Hepatocyte (in vitro differentiated cells): ENCODE measurements at regions not wholly inside any gene's neighbourhood (a gene's known extent, or its start where the extent isn't known, plus 50 kb on each side); places are given as distances from the start of the nearest gene placed in this dataset.

Experiments
- DNase-seq: peaks from one replicate; pipeline ENCODE4 v3.0.0-alpha.2; 2016; ENCODE audit warnings: low spot score
- H2AFZ ChIP-seq: fragments of 200-600 bp; sonication (generic); 2 replicates; pipeline ENCODE4 v1.6.0; 2016; ENCODE audit warnings: antibody characterized with exemption, mild to moderate bottlenecking
- H3K27ac ChIP-seq: fragments of 200-600 bp; sonication (generic); 2 replicates; pipeline ENCODE4 v1.5.1; 2016; ENCODE audit warnings: mild to moderate bottlenecking
- H3K27me3 ChIP-seq: fragments of 200-600 bp; sonication (generic); 2 replicates; pipeline ENCODE4 v1.6.1; 2016
- H3K36me3 ChIP-seq: fragments of 200-600 bp; sonication (generic); replicated peaks from 2 replicates; pipeline ENCODE4 v1.5.1; 2016; ENCODE audit warnings: low read depth; ENCODE audit not compliant: insufficient read depth
- H3K4me1 ChIP-seq: fragments of 200-600 bp; sonication (generic); 2 replicates; pipeline ENCODE4 v1.5.1; 2016; ENCODE audit warnings: mild to moderate bottlenecking, moderate library complexity; ENCODE audit not compliant: insufficient read depth
- H3K4me2 ChIP-seq: fragments of 200-600 bp; sonication (generic); 2 replicates; pipeline ENCODE4 v1.6.0; 2016
- H3K4me3 ChIP-seq: fragments of 200-600 bp; sonication (generic); 2 replicates; pipeline ENCODE4 v1.5.1; 2016; ENCODE audit warnings: mild to moderate bottlenecking
- H3K79me2 ChIP-seq: fragments of 200-600 bp; sonication (generic); 2 replicates; pipeline ENCODE4 v1.6.0; 2017; ENCODE audit warnings: mild to moderate bottlenecking
- H3K9me2 ChIP-seq: fragments of 200-600 bp; sonication (generic); replicated peaks from 2 replicates; pipeline ENCODE4 v1.6.0; 2017; ENCODE audit warnings: mild to moderate bottlenecking; ENCODE audit not compliant: insufficient read depth
- H3K9me3 ChIP-seq: fragments of 200-600 bp; sonication (generic); 2 replicates; pipeline ENCODE4 v1.5.1; 2016; ENCODE audit warnings: low read depth, mild to moderate bottlenecking
- H4K20me1 ChIP-seq: fragments of 200-600 bp; sonication (generic); 2 replicates; pipeline ENCODE4 v1.6.0; 2016; ENCODE audit warnings: mild to moderate bottlenecking; ENCODE audit not compliant: insufficient read depth, poor library complexity, severe bottlenecking
- CTCF ChIP-seq: fragments of 200-600 bp; sonication (generic); IDR thresholded peaks from 2 replicates; pipeline ENCODE4 v1.5.1; 2016; ENCODE audit warnings: antibody characterized with exemption, mild to moderate bottlenecking; ENCODE audit not compliant: poor library complexity
- EZH2 ChIP-seq: fragments of 200-600 bp; sonication (generic); IDR thresholded peaks from 2 replicates; pipeline ENCODE4 v1.6.1; 2016; ENCODE audit warnings: antibody characterized with exemption, mild to moderate bottlenecking, borderline replicate concordance
- EZH2phosphoT487 ChIP-seq: fragments of 200-600 bp; sonication (generic); IDR thresholded peaks from one replicate; pipeline ENCODE4 v1.6.1; 2018; ENCODE audit warnings: antibody characterized with exemption, mild to moderate bottlenecking, low read depth, moderate library complexity; ENCODE audit not compliant: unreplicated experiment, severe bottlenecking
- WGBS: methylation state at CpG from one replicate; pipeline ENCODE4 v1.1.6; 2016; ENCODE audit warnings: low lambda C conversion rate; ENCODE audit errors: missing lambda C conversion rate; 5-methylcytosine and 5-hydroxymethylcytosine counted together

GRCh38 chr16:79687249-79688130 is 87.0 kb upstream of the MAF start:
- H3K4me1 ChIP-seq, result no peaks in the 10 kb centered on the region
- TF ChIP-seq EZH2phosphoT487, result no peak
- TF ChIP-seq CTCF, result no peak
- no peak for TF ChIP-seq EZH2
- 66% methylated on average over 6 of the region's 6 CpGs for WGBS

GRCh38 chr16:79685871-79686270 is 85.3 kb upstream of the MAF start:
- Histone ChIP-seq H3K79me2 (no peaks in the 10 kb centered on the region), H3K27me3 (no peaks in the 10 kb centered on the region), H4K20me1 (no peaks in the 10 kb centered on the region), H3K36me3 (no peaks in the 10 kb centered on the region), H3K9me2 (no peaks in the 10 kb centered on the region), H3K9me3 (no peaks in the 10 kb centered on the region), H2AFZ (no peak overlapping the region), H3K27ac (no peak overlapping the region), H3K4me3 (no peak overlapping the region), H3K4me1 (no peaks in the 10 kb centered on the region), H3K4me2 (no peak overlapping the region)
- 100% methylated on average over 3 of the region's 3 CpGs for WGBS
- DNase-seq, result no peak
- TF ChIP-seq EZH2phosphoT487 (no peak), CTCF (no peak), EZH2 (no peak)

More at GRCh38 chr16:79687249-79688130, 87.0 kb upstream of the MAF start:
- DNase-seq, result peak; percentile 10
- no peaks in the 10 kb centered on the region for H3K9me2 ChIP-seq
- H3K79me2 ChIP-seq, result no peaks in the 10 kb centered on the region
- no peak overlapping the region for H2AFZ ChIP-seq
- H4K20me1 ChIP-seq, result no peaks in the 10 kb centered on the region
- no peak overlapping the region for H3K27ac ChIP-seq
- no peak overlapping the region for H3K4me3 ChIP-seq
- no peaks in the 10 kb centered on the region for H3K9me3 ChIP-seq
- no peaks in the 10 kb centered on the region for H3K36me3 ChIP-seq
- no peaks in the 10 kb centered on the region for H3K27me3 ChIP-seq
- no peak overlapping the region for H3K4me2 ChIP-seq

GRCh38 chr16:79679334-79679733 is 78.8 kb upstream of the MAF start:
- no peaks in the 10 kb centered on the region for H3K79me2 ChIP-seq
- DNase-seq, result no peak
- TF ChIP-seq EZH2phosphoT487 (no peak), CTCF (no peak), EZH2 (no peak)
- H3K9me3 ChIP-seq, result no peaks in the 10 kb centered on the region
- H3K9me2 ChIP-seq, result no peaks in the 10 kb centered on the region
- 75% methylated on average over 1 of the region's 1 CpG for WGBS
- H2AFZ ChIP-seq, result no peak overlapping the region
- H3K4me2 ChIP-seq, result no peak overlapping the region
- no peak overlapping the region for H3K4me3 ChIP-seq
- H3K4me1 ChIP-seq, result no peaks in the 10 kb centered on the region
- H3K27ac ChIP-seq, result no peak overlapping the region
- no peaks in the 10 kb centered on the region for H4K20me1 ChIP-seq
- H3K36me3 ChIP-seq, result no peaks in the 10 kb centered on the region
- no peaks in the 10 kb centered on the region for H3K27me3 ChIP-seq
